ENCODE measurements at regions not wholly inside any gene's neighbourhood (a gene's known extent, or its start where the extent isn't known, plus 50 kb on each side); places are given as distances from the start of the nearest gene placed in this dataset.

GRCh38 chr13:74973935-74974879, 507.8 kb downstream of the TBC1D4 start:
- intact Hi-C loops (cut with micrococcal nuclease; ENCODE audit: unreplicated experiment) (no loop called here), in situ Hi-C loops (cut with HindIII; ENCODE audit: low pct_unique_long_range_greater_than_20kb, low sequenced_read_pairs) (no loop called here)
- BruUV-seq (replicated peaks), result no TSS peak
- ChIA-PET CTCF (no interaction called here), POLR2A (no interaction called here)
- TF ChIP-seq CTCF (IDR thresholded peaks at IDR 0.05), result no peak
- TF ChIP-seq, protein P1, sequence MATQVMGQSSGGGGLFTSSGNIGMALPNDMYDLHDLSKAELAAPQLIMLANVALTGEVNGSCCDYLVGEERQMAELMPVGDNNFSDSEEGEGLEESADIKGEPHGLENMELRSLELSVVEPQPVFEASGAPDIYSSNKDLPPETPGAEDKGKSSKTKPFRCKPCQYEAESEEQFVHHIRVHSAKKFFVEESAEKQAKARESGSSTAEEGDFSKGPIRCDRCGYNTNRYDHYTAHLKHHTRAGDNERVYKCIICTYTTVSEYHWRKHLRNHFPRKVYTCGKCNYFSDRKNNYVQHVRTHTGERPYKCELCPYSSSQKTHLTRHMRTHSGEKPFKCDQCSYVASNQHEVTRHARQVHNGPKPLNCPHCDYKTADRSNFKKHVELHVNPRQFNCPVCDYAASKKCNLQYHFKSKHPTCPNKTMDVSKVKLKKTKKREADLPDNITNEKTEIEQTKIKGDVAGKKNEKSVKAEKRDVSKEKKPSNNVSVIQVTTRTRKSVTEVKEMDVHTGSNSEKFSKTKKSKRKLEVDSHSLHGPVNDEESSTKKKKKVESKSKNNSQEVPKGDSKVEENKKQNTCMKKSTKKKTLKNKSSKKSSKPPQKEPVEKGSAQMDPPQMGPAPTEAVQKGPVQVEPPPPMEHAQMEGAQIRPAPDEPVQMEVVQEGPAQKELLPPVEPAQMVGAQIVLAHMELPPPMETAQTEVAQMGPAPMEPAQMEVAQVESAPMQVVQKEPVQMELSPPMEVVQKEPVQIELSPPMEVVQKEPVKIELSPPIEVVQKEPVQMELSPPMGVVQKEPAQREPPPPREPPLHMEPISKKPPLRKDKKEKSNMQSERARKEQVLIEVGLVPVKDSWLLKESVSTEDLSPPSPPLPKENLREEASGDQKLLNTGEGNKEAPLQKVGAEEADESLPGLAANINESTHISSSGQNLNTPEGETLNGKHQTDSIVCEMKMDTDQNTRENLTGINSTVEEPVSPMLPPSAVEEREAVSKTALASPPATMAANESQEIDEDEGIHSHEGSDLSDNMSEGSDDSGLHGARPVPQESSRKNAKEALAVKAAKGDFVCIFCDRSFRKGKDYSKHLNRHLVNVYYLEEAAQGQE (IDR thresholded peaks at IDR 0.05; ENCODE audit: insufficient read depth in 1 of 2, low read depth in 2 of 2, low read length in 1 of 2), result no peak
- DNase-seq (ENCODE audit: low read depth, low spot score) (no peak), ATAC-seq (no peak)
- no peaks in the 10 kb centered on the region for H3K9me3 ChIP-seq (ENCODE audit: control insufficient read depth, insufficient read depth, low read depth, low read length)
- no peak overlapping the region for H3K4me3 ChIP-seq (ENCODE audit: low read depth in 2 of 2, low read length in 2 of 2)
- no peaks in the 10 kb centered on the region for H3K4me1 ChIP-seq (ENCODE audit: control insufficient read depth, insufficient read depth, low read length)
- no peak overlapping the region for H3K27ac ChIP-seq (ENCODE audit: low read length)
- H3K27me3 ChIP-seq (ENCODE audit: control insufficient read depth, insufficient read depth, low read length), result no peaks in the 10 kb centered on the region
- no peaks in the 10 kb centered on the region for H3K36me3 ChIP-seq (ENCODE audit: control insufficient read depth, insufficient read depth, low read length)

- no peak overlapping the region for H3K4me3 ChIP-seq (ENCODE audit: low read depth in 2 of 2, low read length in 2 of 2)
- DNase-seq (ENCODE audit: low read depth, low spot score) (no peak), ATAC-seq (no peak)
- intact Hi-C loops (cut with micrococcal nuclease; ENCODE audit: unreplicated experiment) (no loop called here), in situ Hi-C loops (cut with HindIII; ENCODE audit: low pct_unique_long_range_greater_than_20kb, low sequenced_read_pairs) (no loop called here)
- no peaks in the 10 kb centered on the region for H3K4me1 ChIP-seq (ENCODE audit: control insufficient read depth, insufficient read depth, low read length)
- no peaks in the 10 kb centered on the region for H3K36me3 ChIP-seq (ENCODE audit: control insufficient read depth, insufficient read depth, low read length)
- H3K27me3 ChIP-seq (ENCODE audit: control insufficient read depth, insufficient read depth, low read length), result no peaks in the 10 kb centered on the region
- no peak overlapping the region for H3K27ac ChIP-seq (ENCODE audit: low read length)
- POLR2A ChIA-PET, result no interaction called here
- no peaks in the 10 kb centered on the region for H3K9me3 ChIP-seq (ENCODE audit: control insufficient read depth, insufficient read depth, low read depth, low read length)
- CTCF ChIA-PET, result no interaction called here
- no TSS peak for BruUV-seq (replicated peaks)
- TF ChIP-seq, protein P1 (IDR thresholded peaks at IDR 0.05; ENCODE audit: insufficient read depth in 1 of 2, low read depth in 2 of 2, low read length in 1 of 2), result no peak
- no peak for TF ChIP-seq POLR2AphosphoS5 (IDR thresholded peaks at IDR 0.05; ENCODE audit: low read depth, low read length)
- TF ChIP-seq CTCF (IDR thresholded peaks at IDR 0.05), result no peak
- no peak for TF ChIP-seq TCF7L2 (IDR thresholded peaks at IDR 0.05; ENCODE audit: low read depth, low read length)
- TF ChIP-seq SIN3A (IDR thresholded peaks at IDR 0.05; ENCODE audit: borderline replicate concordance, insufficient read depth, low read depth, low read length), result no peak
Observed at GRCh38 chr13:74969419-74969818, 512.5 kb downstream of the TBC1D4 start.

Data from Panc1 (cell line).